Liver (tissue), 3 donors: ENCODE measurements at regions not wholly inside any gene's neighbourhood (a gene's known extent, or its start where the extent isn't known, plus 50 kb on each side); places are given as distances from the start of the nearest gene placed in this dataset.

Source experiments
- EGR1 ChIP-seq, 2 donors: IDR thresholded peaks; 2 replicates each; pipeline ENCODE4 v1.6.1; 2016 to 2018; ENCODE audit warnings: antibody characterized with exemption in 2 of 2, low read depth in 2 of 2
- FOXA2 ChIP-seq: IDR thresholded peaks from 2 replicates; pipeline ENCODE4 v1.6.1; 2016; ENCODE audit warnings: antibody characterized with exemption
- GABPA ChIP-seq, 2 donors: IDR thresholded peaks in 1 of 2; conservative IDR thresholded peaks in 1 of 2; 2 replicates each; pipeline ENCODE4 v1.6.1; 2016; ENCODE audit warnings: antibody characterized with exemption in 2 of 2, mild to moderate bottlenecking in 1 of 2, moderate library complexity in 1 of 2
- HNF4G ChIP-seq: IDR thresholded peaks from 2 replicates; pipeline ENCODE4 v1.6.1; 2016; ENCODE audit warnings: antibody characterized with exemption
- JUND ChIP-seq, 2 donors: IDR thresholded peaks; 2 replicates each; pipeline ENCODE4 v1.6.1; 2016; ENCODE audit warnings: antibody characterized with exemption in 2 of 2
- NR2F2 ChIP-seq: IDR thresholded peaks from 2 replicates; pipeline ENCODE4 v1.6.1; 2016; ENCODE audit warnings: antibody characterized with exemption
- RAD21 ChIP-seq, 2 donors: IDR thresholded peaks; 2 replicates each; pipeline ENCODE4 v1.6.1; 2016; ENCODE audit warnings: antibody characterized with exemption in 2 of 2, mild to moderate bottlenecking in 2 of 2
- SP1 ChIP-seq: IDR thresholded peaks from 2 replicates; pipeline ENCODE4 v1.6.1; 2018; ENCODE audit warnings: antibody characterized with exemption, mild to moderate bottlenecking
- TAF1 ChIP-seq: conservative IDR thresholded peaks from 2 replicates; pipeline ENCODE4 v1.6.1; 2016; ENCODE audit warnings: antibody characterized with exemption, mild to moderate bottlenecking
- YY1 ChIP-seq: IDR thresholded peaks from 2 replicates; pipeline ENCODE4 v1.6.1; 2016; ENCODE audit warnings: antibody characterized with exemption, mild to moderate bottlenecking
- TF ChIP-seq, protein P1 (sequence below): fragments of 150-350 bp; IDR thresholded peaks from 2 replicates; pipeline ENCODE4 v1.5.1; 2017; ENCODE audit warnings: improper control_type of control experiment, low read depth, low read length; ENCODE audit not compliant: missing input control
- TF ChIP-seq, protein P2 (sequence below): IDR thresholded peaks from 2 replicates; pipeline ENCODE4 v1.6.1; 2016; ENCODE audit warnings: antibody characterized with exemption, mild to moderate bottlenecking
- TF ChIP-seq, protein P3 (sequence below): IDR thresholded peaks from 2 replicates; pipeline ENCODE4 v1.6.1; 2016; ENCODE audit warnings: antibody characterized with exemption
- TF ChIP-seq, protein P4 (sequence below): IDR thresholded peaks from 2 replicates; pipeline ENCODE4 v1.6.1; 2016; ENCODE audit warnings: antibody characterized with exemption
- donor health status: healthy.
- donor health status: healthy.

DNA sequence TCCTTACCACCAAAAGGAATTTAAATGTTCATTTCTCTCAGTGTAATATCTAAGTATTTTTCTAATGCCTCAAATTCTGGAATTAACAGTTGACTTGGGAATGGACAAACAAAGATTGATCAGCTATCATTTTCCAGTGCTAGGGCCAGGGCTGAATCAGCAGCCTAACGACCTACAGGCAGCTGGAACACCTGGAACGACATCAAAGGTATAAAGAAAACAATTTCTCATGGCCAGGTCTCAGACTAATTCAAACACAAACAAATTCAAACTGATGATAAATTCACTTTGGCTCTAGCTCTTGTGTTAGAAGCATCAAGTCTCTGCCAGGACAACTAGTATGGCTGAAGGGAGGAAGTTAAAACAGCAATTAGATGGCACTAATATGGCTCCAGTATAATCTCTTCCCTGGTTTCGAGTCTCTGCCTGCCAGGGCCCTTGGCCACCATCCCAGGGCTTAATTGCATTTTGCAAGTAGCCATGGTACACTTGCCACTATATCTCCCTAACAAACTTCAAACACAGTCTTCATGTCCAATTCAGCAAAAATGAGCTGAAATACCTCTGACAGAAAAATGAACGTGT lies 70.2 kb upstream of the FSHR start:
- TF ChIP-seq, protein P1, sequence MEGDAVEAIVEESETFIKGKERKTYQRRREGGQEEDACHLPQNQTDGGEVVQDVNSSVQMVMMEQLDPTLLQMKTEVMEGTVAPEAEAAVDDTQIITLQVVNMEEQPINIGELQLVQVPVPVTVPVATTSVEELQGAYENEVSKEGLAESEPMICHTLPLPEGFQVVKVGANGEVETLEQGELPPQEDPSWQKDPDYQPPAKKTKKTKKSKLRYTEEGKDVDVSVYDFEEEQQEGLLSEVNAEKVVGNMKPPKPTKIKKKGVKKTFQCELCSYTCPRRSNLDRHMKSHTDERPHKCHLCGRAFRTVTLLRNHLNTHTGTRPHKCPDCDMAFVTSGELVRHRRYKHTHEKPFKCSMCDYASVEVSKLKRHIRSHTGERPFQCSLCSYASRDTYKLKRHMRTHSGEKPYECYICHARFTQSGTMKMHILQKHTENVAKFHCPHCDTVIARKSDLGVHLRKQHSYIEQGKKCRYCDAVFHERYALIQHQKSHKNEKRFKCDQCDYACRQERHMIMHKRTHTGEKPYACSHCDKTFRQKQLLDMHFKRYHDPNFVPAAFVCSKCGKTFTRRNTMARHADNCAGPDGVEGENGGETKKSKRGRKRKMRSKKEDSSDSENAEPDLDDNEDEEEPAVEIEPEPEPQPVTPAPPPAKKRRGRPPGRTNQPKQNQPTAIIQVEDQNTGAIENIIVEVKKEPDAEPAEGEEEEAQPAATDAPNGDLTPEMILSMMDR = no peak
- TF ChIP-seq GABPA (IDR thresholded peaks at IDR 0.05 in 1 of 2, conservative IDR thresholded peaks at IDR 0.05 in 1 of 2) = no peak
- no peak for TF ChIP-seq RAD21 (IDR thresholded peaks at IDR 0.05)
- TF ChIP-seq, protein P2, sequence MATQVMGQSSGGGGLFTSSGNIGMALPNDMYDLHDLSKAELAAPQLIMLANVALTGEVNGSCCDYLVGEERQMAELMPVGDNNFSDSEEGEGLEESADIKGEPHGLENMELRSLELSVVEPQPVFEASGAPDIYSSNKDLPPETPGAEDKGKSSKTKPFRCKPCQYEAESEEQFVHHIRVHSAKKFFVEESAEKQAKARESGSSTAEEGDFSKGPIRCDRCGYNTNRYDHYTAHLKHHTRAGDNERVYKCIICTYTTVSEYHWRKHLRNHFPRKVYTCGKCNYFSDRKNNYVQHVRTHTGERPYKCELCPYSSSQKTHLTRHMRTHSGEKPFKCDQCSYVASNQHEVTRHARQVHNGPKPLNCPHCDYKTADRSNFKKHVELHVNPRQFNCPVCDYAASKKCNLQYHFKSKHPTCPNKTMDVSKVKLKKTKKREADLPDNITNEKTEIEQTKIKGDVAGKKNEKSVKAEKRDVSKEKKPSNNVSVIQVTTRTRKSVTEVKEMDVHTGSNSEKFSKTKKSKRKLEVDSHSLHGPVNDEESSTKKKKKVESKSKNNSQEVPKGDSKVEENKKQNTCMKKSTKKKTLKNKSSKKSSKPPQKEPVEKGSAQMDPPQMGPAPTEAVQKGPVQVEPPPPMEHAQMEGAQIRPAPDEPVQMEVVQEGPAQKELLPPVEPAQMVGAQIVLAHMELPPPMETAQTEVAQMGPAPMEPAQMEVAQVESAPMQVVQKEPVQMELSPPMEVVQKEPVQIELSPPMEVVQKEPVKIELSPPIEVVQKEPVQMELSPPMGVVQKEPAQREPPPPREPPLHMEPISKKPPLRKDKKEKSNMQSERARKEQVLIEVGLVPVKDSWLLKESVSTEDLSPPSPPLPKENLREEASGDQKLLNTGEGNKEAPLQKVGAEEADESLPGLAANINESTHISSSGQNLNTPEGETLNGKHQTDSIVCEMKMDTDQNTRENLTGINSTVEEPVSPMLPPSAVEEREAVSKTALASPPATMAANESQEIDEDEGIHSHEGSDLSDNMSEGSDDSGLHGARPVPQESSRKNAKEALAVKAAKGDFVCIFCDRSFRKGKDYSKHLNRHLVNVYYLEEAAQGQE = no peak
- no peak for TF ChIP-seq TAF1
- TF ChIP-seq EGR1 (IDR thresholded peaks at IDR 0.05; ENCODE audit: low read depth in 2 of 2) = no peak
- TF ChIP-seq JUND (IDR thresholded peaks at IDR 0.05) = no peak
- TF ChIP-seq FOXA2 = no peak
- TF ChIP-seq HNF4G = no peak
- no peak for TF ChIP-seq YY1
- TF ChIP-seq, protein P3, sequence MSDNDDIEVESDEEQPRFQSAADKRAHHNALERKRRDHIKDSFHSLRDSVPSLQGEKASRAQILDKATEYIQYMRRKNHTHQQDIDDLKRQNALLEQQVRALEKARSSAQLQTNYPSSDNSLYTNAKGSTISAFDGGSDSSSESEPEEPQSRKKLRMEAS = no peak
- no peak for TF ChIP-seq NR2F2
- no peak for TF ChIP-seq SP1
- TF ChIP-seq, protein P4, sequence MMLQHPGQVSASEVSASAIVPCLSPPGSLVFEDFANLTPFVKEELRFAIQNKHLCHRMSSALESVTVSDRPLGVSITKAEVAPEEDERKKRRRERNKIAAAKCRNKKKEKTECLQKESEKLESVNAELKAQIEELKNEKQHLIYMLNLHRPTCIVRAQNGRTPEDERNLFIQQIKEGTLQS = no peak
